ENCODE measurements at regions not wholly inside any gene's neighbourhood (a gene's known extent, or its start where the extent isn't known, plus 50 kb on each side); places are given as distances from the start of the nearest gene placed in this dataset.

DNA sequence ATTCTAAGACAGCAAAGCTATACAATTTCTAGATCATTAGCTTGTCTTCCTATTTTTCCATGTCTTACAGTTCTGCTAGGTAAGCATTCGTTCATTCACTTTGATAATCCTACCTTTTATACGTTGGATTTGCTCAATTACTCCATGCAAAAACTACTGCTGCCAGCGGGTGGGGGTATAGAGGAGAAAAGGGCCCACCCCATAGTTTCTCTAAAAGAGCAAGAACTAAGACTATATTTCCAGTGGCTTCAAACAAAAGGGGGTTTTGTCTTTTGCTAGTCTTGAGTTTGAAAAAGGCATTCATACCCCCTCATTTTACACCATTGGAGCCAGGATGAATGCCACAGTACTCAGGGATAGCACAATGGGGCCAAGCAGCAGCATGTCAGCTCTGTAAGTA, 155.7 kb downstream of the WT1 start:
- no peak for DNase-seq

DNA sequence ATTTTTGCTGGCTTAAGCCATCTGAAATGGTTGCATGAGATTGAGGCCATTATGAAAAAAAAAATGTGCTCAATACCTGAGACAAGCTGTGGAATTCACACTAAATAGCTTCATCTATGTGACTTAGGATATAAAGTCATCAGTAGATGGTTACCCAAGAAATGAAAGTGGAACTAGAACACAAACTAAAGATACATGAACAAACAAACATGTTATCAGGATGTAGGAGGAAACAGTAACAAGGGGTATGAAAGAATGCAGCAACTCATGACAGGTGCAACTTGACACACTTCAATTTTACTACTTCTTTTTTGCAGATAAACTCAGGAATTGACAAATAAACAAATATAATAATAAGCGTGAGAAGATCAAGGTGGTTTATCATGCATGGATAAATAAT, 155.0 kb downstream of the WT1 start:
- no peak for DNase-seq

DNA sequence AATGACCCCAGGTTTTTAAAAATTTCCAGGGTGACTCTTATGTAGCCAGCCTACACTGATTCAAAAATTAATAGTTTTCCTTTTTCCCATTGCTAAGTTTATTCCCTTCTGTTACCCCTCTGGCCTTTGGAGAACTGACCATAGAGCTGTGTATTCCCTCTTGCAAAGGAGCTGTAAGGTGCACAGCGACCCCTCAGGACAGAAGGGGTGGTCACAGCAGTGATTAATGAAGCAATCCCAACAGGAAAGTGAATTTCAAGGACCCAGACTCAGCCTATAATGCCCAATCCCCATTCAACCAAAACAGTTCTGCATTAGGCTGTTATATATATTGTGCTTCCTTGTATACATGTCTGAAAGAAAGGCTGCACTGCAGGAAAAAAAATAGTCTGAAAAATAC, 147.1 kb downstream of the WT1 start:
- no peak for DNase-seq

DNA sequence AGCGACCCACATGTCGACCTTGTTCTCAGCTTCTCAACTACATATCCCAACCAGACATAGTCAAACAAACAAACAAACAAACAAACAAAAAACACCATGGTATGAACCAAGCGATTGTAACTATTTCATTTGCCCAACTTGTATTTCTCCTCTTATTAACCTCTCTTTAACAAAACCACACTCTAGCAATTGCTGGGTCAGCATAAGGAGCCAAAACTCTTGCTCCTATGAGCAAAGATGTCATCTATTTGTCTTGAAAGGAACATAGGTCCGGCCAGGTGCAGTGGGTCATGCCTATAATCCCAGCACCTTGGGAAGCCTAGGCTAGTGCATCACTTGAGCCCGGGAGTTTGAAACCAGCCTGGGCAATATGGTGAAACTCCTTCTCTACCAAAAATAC, 145.6 kb downstream of the WT1 start:
- no peak for DNase-seq

DNA sequence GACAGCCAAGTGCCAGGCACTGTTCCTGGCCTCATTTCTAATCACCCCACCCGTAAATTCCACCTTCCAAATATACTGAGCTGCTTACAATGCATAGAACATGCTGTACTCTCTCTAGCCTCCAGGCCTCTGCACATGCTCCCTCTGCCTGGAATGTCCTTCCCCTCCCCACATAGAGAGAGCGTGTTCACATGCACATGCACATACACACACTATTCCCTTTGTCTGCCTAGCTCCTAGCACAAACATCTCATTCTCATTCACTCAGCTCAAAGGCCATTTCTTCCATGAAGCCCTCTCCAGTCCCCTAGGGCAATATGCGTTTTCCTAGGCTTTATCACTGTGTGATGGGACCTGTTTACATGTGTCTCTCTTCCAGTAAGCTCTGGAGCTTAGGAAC, 144.6 kb downstream of the WT1 start:
- DNase-seq: no peak

DNA sequence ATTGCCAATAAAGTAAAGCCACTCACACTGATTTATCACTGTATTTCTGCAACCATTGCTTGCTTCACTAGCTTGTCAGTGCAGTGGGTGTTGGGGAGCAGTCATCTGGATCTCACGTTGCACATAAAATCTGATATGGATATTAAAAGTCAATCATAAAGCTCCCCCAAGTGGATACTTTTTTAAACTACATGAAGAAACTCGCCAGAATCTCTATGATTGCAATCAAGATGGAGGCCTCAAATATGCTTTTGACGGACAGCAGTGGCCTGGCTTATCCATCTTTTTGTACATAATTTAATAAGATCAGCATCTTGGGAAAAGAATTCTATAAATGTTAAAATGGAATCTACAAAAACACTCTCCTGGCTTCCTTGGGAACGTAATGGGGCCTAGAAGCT, 137.7 kb downstream of the WT1 start:
- peak; percentile 77 for DNase-seq

DNA sequence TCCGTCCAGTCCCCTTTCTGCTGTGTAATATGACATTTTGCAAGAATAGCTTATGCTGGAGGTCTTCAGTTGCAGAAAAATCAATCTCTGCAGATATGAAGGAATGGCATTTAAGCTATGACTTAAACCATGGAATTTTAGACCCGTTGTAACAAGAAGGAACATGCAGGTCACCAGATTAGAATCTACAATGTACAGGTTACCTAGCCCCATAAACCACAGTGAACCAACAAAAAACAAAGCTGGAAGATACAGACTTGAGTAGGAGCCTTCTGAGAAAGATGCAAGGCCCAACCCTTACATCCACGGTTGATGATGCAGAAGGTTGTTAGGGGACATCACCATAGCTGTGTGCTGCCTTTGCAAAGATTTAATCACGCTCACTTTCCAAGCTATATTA, 132.5 kb downstream of the WT1 start:
- no peak for DNase-seq

DNA sequence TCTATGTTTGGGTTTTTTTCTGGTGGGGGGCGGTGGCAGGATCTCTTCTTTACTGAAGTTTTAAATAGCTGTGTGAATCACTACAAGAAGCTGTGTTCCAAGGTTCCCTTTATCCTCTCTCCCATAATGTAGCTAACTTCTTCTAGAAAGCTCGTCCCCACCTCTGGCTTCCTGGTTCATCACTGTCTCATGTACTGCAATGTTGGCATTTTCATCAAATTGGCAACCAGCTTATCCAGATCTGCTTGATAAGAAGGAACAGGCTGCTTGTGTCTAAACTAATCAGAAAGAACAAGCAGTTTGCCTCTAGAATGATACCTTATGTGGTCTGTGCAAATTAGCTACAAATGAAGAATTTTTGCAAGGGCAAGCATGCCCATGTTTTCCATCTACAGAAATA, 130.8 kb downstream of the WT1 start:
- DNase-seq: no peak

- no peak for DNase-seq
These were observed 129.9 kb downstream of the WT1 start for GRCh38 chr11:32305460-32305859.

DNA sequence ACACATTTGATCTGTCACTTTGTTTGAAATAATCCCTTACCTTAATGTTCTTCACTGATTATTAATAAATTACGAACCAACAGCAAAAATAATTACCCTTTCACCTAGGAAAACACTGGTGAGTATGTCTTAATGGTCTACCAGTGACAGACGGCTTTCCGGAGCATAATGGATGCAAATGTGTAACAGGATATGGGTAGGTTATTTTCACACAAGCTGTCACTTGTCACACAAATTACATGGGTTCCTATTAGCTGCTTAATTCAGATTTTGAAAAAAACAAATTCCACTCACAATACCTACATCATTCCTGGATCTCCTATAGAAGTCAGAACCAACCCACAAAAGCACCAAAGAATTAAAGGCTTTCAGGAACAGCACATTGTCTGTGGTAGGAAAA, 127.9 kb downstream of the WT1 start:
- DNase-seq: no peak

DNA sequence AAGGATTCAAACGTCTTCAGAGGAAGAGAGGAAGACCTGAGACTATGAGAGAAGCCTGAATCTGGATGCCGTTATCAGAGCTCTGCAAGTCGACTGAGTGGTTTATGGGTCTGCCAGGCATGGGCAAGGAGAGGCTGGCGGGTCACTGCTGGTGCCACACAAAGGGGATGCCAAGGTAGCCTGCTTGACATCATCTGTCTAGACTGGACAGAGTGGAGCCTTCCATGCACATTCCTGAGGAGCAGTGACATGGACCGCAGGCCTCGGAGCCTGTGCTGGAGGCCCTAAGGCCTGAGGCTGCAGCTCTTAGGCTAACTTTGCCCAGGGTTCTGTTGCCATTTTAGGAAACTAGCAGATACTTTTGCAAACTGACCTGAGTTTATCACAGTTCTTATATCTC, 127.4 kb downstream of the WT1 start:
- peak; percentile 46 for DNase-seq

- DNase-seq: peak; percentile 75
These were observed 125.7 kb downstream of the WT1 start for GRCh38 chr11:32309530-32310213.

GRCh38 chr11:32310214-32310601, 125.1 kb downstream of the WT1 start:
- DNase-seq: peak; percentile 75

DNA sequence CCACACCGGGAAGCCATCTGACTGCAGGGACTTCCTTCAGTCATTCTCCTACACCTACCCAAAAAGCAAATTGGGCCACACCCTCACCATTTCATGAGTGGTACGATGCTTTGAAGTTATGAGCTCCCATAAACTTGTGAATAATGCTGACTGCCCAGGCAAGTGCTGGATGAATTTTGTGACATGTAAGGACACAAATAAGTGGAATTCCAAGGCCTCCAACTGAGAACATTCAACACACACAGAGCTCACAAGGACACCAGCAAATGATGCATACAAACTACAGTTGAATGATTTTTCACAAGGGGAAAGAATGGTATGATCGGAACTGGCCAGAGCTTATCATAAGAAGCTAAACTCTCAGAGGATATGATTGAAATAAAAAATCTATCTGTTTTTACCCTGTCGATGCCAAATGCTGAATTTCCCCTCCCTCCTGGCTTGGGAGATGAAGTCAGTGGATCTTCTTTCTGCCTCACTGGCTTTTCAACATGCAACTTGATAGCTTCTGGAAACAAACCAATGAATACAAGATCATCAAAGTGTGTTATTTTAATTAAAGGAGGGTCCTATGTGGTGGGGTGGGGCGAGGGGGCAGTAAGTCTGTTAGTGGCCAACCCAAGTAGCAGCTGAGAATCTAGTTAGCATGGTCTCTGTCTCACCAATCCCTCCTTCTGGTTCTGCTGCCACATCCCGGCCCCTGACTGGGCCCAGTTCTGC, 123.8 kb downstream of the WT1 start:
- DNase-seq: peak; percentile 65

GRCh38 chr11:32312206-32312817, 123.0 kb downstream of the WT1 start:
- peak; percentile 81 for DNase-seq

- peak; percentile 78 for DNase-seq
These were observed 122.4 kb downstream of the WT1 start for GRCh38 chr11:32312865-32313403.

GRCh38 chr11:32313477-32313876, 121.9 kb downstream of the WT1 start:
- DNase-seq: no peak

DNA sequence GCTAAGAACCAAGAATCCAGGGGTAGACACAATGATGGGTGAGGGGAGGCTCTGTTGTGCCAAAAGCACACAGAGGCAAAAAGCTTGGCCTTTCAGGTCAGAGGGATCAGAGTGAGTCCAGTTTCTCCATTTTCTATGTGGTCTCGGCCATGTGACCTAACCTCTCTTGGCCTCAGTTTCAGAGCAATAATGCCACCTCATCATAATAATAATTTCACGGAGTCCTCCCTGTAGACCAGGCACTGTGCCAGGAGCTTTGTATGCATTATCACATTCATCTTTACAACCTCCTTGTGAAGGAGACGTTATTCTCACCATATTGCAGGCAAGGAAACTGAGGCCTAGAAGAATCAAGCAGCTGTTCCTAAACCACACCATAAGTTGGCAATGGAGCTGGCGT, 120.2 kb downstream of the WT1 start:
- no peak for DNase-seq

DNA sequence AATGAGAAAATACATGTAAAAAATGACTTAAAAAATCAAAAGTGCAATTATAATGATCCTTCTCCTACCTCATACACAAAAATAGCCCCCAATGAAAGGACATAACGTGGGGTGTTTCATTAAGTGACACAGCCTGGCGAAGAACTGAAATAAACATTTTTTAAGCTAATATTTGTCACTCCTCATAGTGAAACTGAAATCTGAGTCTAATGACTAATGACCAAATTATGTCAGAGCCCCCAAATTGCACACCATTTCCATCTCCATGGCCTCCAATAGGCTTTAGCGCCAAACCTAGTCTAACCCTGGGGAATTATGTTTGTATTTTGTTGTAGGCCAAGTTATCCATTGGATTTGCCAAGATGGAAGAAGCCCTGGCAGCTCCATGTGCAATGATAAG, 119.1 kb downstream of the WT1 start:
- DNase-seq: no peak

DNA sequence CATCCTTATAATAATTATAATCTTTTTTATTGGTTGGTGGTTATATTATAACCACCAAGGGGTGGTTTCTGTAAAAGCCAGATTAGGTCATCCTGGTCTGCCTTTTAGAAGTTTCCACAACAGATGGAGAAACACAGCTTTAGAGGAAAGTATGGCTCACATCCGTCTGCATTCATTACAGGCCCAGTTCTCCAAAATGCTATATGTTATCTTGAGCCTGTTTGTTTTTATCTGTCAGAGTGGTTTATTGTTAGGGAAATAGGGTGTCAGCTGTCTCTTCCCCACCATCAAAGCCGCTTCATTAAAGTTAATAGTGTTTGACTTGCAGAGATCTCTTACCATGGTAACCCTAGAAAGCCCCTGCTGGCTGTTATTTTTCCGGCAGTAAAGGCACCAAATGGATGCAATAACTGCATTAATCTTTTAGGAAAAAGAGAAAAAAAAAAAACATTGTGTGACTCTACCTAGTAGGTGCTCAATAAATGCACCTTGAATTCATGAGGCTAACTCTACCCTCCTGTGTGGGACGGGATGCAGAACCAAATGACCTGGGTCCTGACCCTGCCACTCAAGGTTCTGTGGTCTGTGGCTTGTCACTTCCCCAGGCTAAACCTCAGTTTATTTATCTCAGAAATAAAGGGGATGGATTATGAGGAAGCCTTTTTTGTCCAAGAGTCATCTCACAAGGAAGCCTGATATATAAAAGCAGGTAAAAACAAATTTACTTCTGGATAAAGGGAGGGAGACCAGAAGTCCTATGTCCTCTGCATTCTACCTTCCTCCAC, 118.3 kb downstream of the WT1 start:
- DNase-seq: no peak

- DNase-seq: no peak
These were observed 117.7 kb downstream of the WT1 start for GRCh38 chr11:32317643-32318042.

GRCh38 chr11:32318071-32319055, 117.0 kb downstream of the WT1 start:
- DNase-seq: no peak
